ENCODE measurements at regions not wholly inside any gene's neighbourhood (a gene's known extent, or its start where the extent isn't known, plus 50 kb on each side); places are given as distances from the start of the nearest gene placed in this dataset.

DNA sequence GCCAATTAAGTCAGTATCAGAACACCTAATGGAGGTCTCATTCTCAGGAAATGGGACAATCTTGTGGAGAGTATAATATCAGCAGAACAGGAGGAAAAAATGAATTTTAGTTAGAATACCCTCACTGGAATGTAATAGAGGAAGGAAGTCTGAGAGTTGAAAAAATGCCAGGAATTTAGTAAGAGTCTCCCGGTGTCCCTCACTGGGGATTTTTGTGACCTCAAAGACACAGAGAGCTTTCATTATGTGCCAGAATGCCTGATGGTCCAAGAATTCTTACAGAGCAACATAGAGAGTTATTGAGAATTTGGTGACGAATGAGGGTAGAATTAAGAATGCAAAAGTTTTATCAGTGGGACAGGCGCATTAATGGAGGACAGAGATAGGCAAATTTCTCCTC is 443.5 kb upstream of the B3GALT2 start (continued):
- TF ChIP-seq, protein P1, sequence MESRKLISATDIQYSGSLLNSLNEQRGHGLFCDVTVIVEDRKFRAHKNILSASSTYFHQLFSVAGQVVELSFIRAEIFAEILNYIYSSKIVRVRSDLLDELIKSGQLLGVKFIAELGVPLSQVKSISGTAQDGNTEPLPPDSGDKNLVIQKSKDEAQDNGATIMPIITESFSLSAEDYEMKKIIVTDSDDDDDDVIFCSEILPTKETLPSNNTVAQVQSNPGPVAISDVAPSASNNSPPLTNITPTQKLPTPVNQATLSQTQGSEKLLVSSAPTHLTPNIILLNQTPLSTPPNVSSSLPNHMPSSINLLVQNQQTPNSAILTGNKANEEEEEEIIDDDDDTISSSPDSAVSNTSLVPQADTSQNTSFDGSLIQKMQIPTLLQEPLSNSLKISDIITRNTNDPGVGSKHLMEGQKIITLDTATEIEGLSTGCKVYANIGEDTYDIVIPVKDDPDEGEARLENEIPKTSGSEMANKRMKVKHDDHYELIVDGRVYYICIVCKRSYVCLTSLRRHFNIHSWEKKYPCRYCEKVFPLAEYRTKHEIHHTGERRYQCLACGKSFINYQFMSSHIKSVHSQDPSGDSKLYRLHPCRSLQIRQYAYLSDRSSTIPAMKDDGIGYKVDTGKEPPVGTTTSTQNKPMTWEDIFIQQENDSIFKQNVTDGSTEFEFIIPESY (IDR thresholded peaks at IDR 0.05; ENCODE audit: extremely low read depth, insufficient replicate concordance, low read length) = no peak
- TF ChIP-seq ZFX (IDR thresholded peaks at IDR 0.05) (no peak), SRF (IDR thresholded peaks at IDR 0.05; ENCODE audit: low read depth) (no peak), EGR1 (IDR thresholded peaks at IDR 0.05; ENCODE audit: low read depth) (no peak)

DNA sequence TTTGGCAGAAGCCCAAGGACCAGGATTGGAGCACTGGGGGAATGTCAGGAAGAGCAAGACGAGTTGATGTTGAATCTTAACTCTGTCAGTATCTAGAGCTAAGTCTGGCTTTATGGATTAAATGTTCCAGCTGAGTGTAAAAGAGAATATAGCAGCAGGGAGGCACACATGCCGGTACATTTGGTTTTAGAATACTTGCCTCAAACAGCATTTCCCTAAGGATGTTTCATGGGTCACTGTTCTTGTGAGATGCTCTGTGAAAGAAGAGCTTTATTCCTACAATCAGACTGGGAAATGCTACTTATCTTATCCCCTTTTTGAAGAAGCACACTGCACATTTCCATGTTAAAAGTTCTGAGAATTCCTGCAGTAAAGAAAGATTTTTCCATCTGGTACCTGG is 440.3 kb upstream of the B3GALT2 start:
- Histone ChIP-seq H3K9ac (ENCODE audit: low read length) (no peak overlapping the region), H3K4me2 (ENCODE audit: low read length) (no peak overlapping the region), H4K20me1 (ENCODE audit: insufficient read depth) (no peaks in the 10 kb centered on the region), H3K4me3 (replicated peaks in 1 of 2; ENCODE audit: low read depth in 1 of 2, low read length in 2 of 2) (no peak overlapping the region), H3K27ac (ENCODE audit: low read depth, low read length) (no peak overlapping the region), H3K27me3 (ENCODE audit: insufficient read depth, low read length) (no peaks in the 10 kb centered on the region), H3K9me2 (ENCODE audit: insufficient read depth) (no peaks in the 10 kb centered on the region), H3K9me3 (ENCODE audit: control insufficient read depth in 1 of 2, insufficient read depth in 1 of 2, low read depth in 1 of 2, low read length in 2 of 2) (no peaks in the 10 kb centered on the region), H3K36me3 (ENCODE audit: control insufficient read depth in 1 of 2, insufficient read depth in 2 of 2, low read length in 2 of 2) (no peaks in the 10 kb centered on the region), H2AFZ (ENCODE audit: low read depth, low read length, poor library complexity, severe bottlenecking) (no peak overlapping the region), H3K79me2 (ENCODE audit: insufficient read depth, low read length) (no peaks in the 10 kb centered on the region), H3K4me1 (ENCODE audit: control insufficient read depth in 1 of 2, insufficient read depth in 2 of 2, low read length in 2 of 2) (no peaks in the 10 kb centered on the region)
- no peak for DNase-seq (ENCODE audit: low read depth, low spot score)
- CTCF ChIA-PET = no interaction called here
- BruUV-seq (replicated peaks) = no TSS peak
- no peak for TF ChIP-seq CEBPB (IDR thresholded peaks at IDR 0.05; ENCODE audit: low read depth)
- no peak for TF ChIP-seq YY1 (IDR thresholded peaks at IDR 0.05; ENCODE audit: extremely low read depth, insufficient replicate concordance, low read depth, low read length)
- TF ChIP-seq JUND (IDR thresholded peaks at IDR 0.05) = no peak
- TF ChIP-seq EZH2phosphoT487 (IDR thresholded peaks at IDR 0.05; ENCODE audit: borderline replicate concordance) = no peak
- TF ChIP-seq SP1 (IDR thresholded peaks at IDR 0.05; ENCODE audit: low read depth) = no peak
- no peak for TF ChIP-seq ELF1 (IDR thresholded peaks at IDR 0.05; ENCODE audit: borderline replicate concordance, low read depth)
- TF ChIP-seq POLR2A (IDR thresholded peaks at IDR 0.05; ENCODE audit: borderline replicate concordance, extremely low read depth, insufficient read depth, insufficient read length) = no peak
- TF ChIP-seq SRF (IDR thresholded peaks at IDR 0.05; ENCODE audit: low read depth) = no peak
- no peak for TF ChIP-seq POLR2AphosphoS5 (IDR thresholded peaks at IDR 0.05; ENCODE audit: low read depth, low read length)
- TF ChIP-seq, protein P2, sequence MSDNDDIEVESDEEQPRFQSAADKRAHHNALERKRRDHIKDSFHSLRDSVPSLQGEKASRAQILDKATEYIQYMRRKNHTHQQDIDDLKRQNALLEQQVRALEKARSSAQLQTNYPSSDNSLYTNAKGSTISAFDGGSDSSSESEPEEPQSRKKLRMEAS (IDR thresholded peaks at IDR 0.05) = no peak
- no peak for TF ChIP-seq EGR1 (IDR thresholded peaks at IDR 0.05; ENCODE audit: low read depth)
- no peak for TF ChIP-seq EZH2 (IDR thresholded peaks at IDR 0.05)
- TF ChIP-seq RAD21 (IDR thresholded peaks at IDR 0.05; ENCODE audit: low read depth) = no peak
- no peak for TF ChIP-seq CBX3 (IDR thresholded peaks at IDR 0.05; ENCODE audit: low read depth)
- TF ChIP-seq, protein P3, sequence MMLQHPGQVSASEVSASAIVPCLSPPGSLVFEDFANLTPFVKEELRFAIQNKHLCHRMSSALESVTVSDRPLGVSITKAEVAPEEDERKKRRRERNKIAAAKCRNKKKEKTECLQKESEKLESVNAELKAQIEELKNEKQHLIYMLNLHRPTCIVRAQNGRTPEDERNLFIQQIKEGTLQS (IDR thresholded peaks at IDR 0.05) = no peak
- TF ChIP-seq ZFX (IDR thresholded peaks at IDR 0.05) = no peak
- TF ChIP-seq FOSL1 (IDR thresholded peaks at IDR 0.05; ENCODE audit: low read depth) = no peak
- TF ChIP-seq, protein P1 (IDR thresholded peaks at IDR 0.05; ENCODE audit: extremely low read depth, insufficient replicate concordance, low read length) = no peak
- TF ChIP-seq ZNF274 (IDR thresholded peaks at IDR 0.05; ENCODE audit: low read depth, low read length) = no peak
- TF ChIP-seq TCF7L2 (IDR thresholded peaks at IDR 0.05; ENCODE audit: borderline replicate concordance, extremely low read depth, insufficient read depth, insufficient read length) = no peak
- no peak for ATAC-seq
- RAD21 ChIA-PET (ENCODE audit: low non-redundant PET in 1 of 2, low total read pairs in 2 of 2, uncharacterized antibody in 2 of 2, unreplicated experiment in 2 of 2) = no interaction called here
- POLR2A ChIA-PET = no interaction called here
- intact Hi-C loops (cut with micrococcal nuclease) = no loop called here

Measured in HCT116 (cell line).